ENCODE measurements at regions not wholly inside any gene's neighbourhood (a gene's known extent, or its start where the extent isn't known, plus 50 kb on each side); places are given as distances from the start of the nearest gene placed in this dataset.

GRCh38 chr2:126810001-126810400 lies 88.7 kb upstream of the TEX51 start:
- no peak for ATAC-seq
- intact Hi-C loops (cut with DNase I, micrococcal nuclease), result no loop called here
- DNase-seq, result no peak

- DNase-seq (no peak), ATAC-seq (no peak)
- intact Hi-C loops (cut with DNase I, micrococcal nuclease), result no loop called here
Observed at GRCh38 chr2:126811101-126811500, 87.6 kb upstream of the TEX51 start.

- no peak for ATAC-seq
- intact Hi-C loops (cut with DNase I, micrococcal nuclease), result no loop called here
Observed at GRCh38 chr2:126817172-126817571, 81.5 kb upstream of the TEX51 start.

GRCh38 chr2:126822115-126822514 lies 76.6 kb upstream of the TEX51 start:
- intact Hi-C loops (cut with DNase I, micrococcal nuclease), result no loop called here
- DNase-seq, result no peak
- no peak for ATAC-seq

More at GRCh38 chr2:126817172-126817571, 81.5 kb upstream of the TEX51 start:
- no peak for DNase-seq

GRCh38 chr2:126822921-126823320 lies 75.8 kb upstream of the TEX51 start:
- DNase-seq (no peak), ATAC-seq (no peak)
- intact Hi-C loops (cut with DNase I, micrococcal nuclease), result no loop called here

- intact Hi-C loops (cut with DNase I, micrococcal nuclease), result no loop called here
Observed at GRCh38 chr2:126823951-126824350, 74.7 kb upstream of the TEX51 start.

GRCh38 chr2:126824663-126825062 lies 74.0 kb upstream of the TEX51 start:
- DNase-seq (no peak), ATAC-seq (no peak)
- intact Hi-C loops (cut with DNase I, micrococcal nuclease), result no loop called here

More at GRCh38 chr2:126823951-126824350, 74.7 kb upstream of the TEX51 start:
- ATAC-seq (no peak), DNase-seq (no peak)

GRCh38 chr2:126825316-126825715 lies 73.4 kb upstream of the TEX51 start:
- DNase-seq, result no peak
- intact Hi-C loops (cut with DNase I, micrococcal nuclease), result no loop called here
- no peak for ATAC-seq

GRCh38 chr2:126826491-126826890 lies 72.2 kb upstream of the TEX51 start:
- DNase-seq, result no peak
- intact Hi-C loops (cut with DNase I, micrococcal nuclease), result no loop called here
- no peak for ATAC-seq

- ATAC-seq (no peak), DNase-seq (no peak)
Observed at GRCh38 chr2:126827371-126827770, 71.3 kb upstream of the TEX51 start.

GRCh38 chr2:126828051-126828450 lies 70.6 kb upstream of the TEX51 start:
- no peak for DNase-seq
- ATAC-seq, result no peak
- intact Hi-C loops (cut with DNase I, micrococcal nuclease), result no loop called here

More at GRCh38 chr2:126827371-126827770, 71.3 kb upstream of the TEX51 start:
- intact Hi-C loops (cut with DNase I, micrococcal nuclease), result no loop called here

GRCh38 chr2:126828491-126828890 lies 70.2 kb upstream of the TEX51 start:
- ATAC-seq (no peak), DNase-seq (no peak)
- intact Hi-C loops (cut with DNase I, micrococcal nuclease), result no loop called here

GRCh38 chr2:126831234-126832005 lies 67.3 kb upstream of the TEX51 start:
- no peak for DNase-seq

GRCh38 chr2:126832014-126832413 lies 66.7 kb upstream of the TEX51 start:
- DNase-seq (no peak), ATAC-seq (no peak)
- intact Hi-C loops (cut with DNase I, micrococcal nuclease), result no loop called here

More at GRCh38 chr2:126831234-126832005, 67.3 kb upstream of the TEX51 start:
- intact Hi-C loops (cut with DNase I, micrococcal nuclease), result no loop called here
- ATAC-seq, result no peak

GRCh38 chr2:126832757-126833156 lies 65.9 kb upstream of the TEX51 start:
- ATAC-seq (no peak), DNase-seq (no peak)
- intact Hi-C loops (cut with DNase I, micrococcal nuclease), result no loop called here

- ATAC-seq, result no peak
- intact Hi-C loops (cut with DNase I, micrococcal nuclease), result no loop called here
Observed at GRCh38 chr2:126834006-126834659, 64.6 kb upstream of the TEX51 start.

GRCh38 chr2:126835261-126835660 lies 63.4 kb upstream of the TEX51 start:
- ATAC-seq, result no peak
- no peak for DNase-seq
- intact Hi-C loops (cut with DNase I, micrococcal nuclease), result no loop called here

More at GRCh38 chr2:126834006-126834659, 64.6 kb upstream of the TEX51 start:
- DNase-seq, result no peak

GRCh38 chr2:126835831-126836230 lies 62.9 kb upstream of the TEX51 start:
- DNase-seq (no peak), ATAC-seq (no peak)
- intact Hi-C loops (cut with DNase I, micrococcal nuclease), result no loop called here

GRCh38 chr2:126836761-126837679 lies 61.7 kb upstream of the TEX51 start:
- ATAC-seq (no peak), DNase-seq (no peak)
- intact Hi-C loops (cut with DNase I, micrococcal nuclease), result no loop called here
